SU-DHL-6 (cell line): ENCODE measurements at regions not wholly inside any gene's neighbourhood (a gene's known extent, or its start where the extent isn't known, plus 50 kb on each side); places are given as distances from the start of the nearest gene placed in this dataset.

Experiments
- H2AFZ ChIP-seq: fragments of 200-600 bp; sonication (generic); 2 replicates; pipeline ENCODE4 v1.6.1; 2014; ENCODE audit warnings: low read depth, mild to moderate bottlenecking, moderate library complexity, mixed read lengths, antibody characterized with exemption, low read length; ENCODE audit not compliant: severe bottlenecking
- H3F3A ChIP-seq: fragments of 200-600 bp; shearing (Covaris generic); 2 replicates; pipeline ENCODE4 v1.6.0; 2016; ENCODE audit warnings: antibody characterized with exemption, mild to moderate bottlenecking; ENCODE audit not compliant: insufficient read depth
- H3K27ac ChIP-seq: fragments of 200-600 bp; sonication (generic); 2 replicates; pipeline ENCODE4 v1.5.1; 2016; ENCODE audit warnings: low read depth, mild to moderate bottlenecking, low read length, moderate library complexity, mixed read lengths
- H3K27me3 ChIP-seq: fragments of 200-600 bp; sonication (generic), shearing (Covaris generic); 2 replicates; pipeline ENCODE4 v1.6.0; 2014; ENCODE audit warnings: mild to moderate bottlenecking, low read length
- H3K36me3 ChIP-seq: fragments of 200-600 bp; sonication (generic); 2 replicates; pipeline ENCODE4 v1.6.1; 2014; ENCODE audit warnings: mild to moderate bottlenecking, low read length, mixed read lengths
- H3K4me2 ChIP-seq: fragments of 300-600, 200-600 bp; shearing (Covaris generic), sonication (generic); 2 replicates; pipeline ENCODE4 v1.6.0; 2014; ENCODE audit warnings: low read length, low read depth, mild to moderate bottlenecking; ENCODE audit not compliant: poor library complexity, severe bottlenecking
- H3K4me3 ChIP-seq: fragments of 200-600 bp; sonication (generic); 2 replicates; pipeline ENCODE4 v1.5.1; 2014; ENCODE audit warnings: antibody characterized with exemption, low read length, mild to moderate bottlenecking, mixed read lengths; ENCODE audit not compliant: insufficient read depth, poor library complexity, severe bottlenecking
- H3K79me2 ChIP-seq: fragments of 200-600 bp; sonication (generic); 2 replicates; pipeline ENCODE4 v1.6.1; 2014; ENCODE audit warnings: mild to moderate bottlenecking, low read length, moderate library complexity; ENCODE audit not compliant: insufficient read depth
- H3K9ac ChIP-seq: fragments of 200-600 bp; sonication (generic); 2 replicates; pipeline ENCODE4 v1.7.0; 2014; ENCODE audit warnings: mild to moderate bottlenecking, low read length
- H3K9me2 ChIP-seq: fragments of 200-600 bp; sonication (generic); replicated peaks from 2 replicates; pipeline ENCODE4 v1.6.1; 2014; ENCODE audit warnings: low read length; ENCODE audit not compliant: insufficient read depth
- H3K9me3 ChIP-seq: fragments of 200-600 bp; sonication (generic); 2 replicates; pipeline ENCODE4 v1.6.1; 2014; ENCODE audit warnings: low read length, mixed read lengths; ENCODE audit not compliant: insufficient read depth
- H4K20me1 ChIP-seq: fragments of 200-600 bp; sonication (generic); 2 replicates; pipeline ENCODE4 v1.6.1; 2014; ENCODE audit warnings: low read depth, mild to moderate bottlenecking, antibody characterized with exemption, low read length, moderate library complexity, mixed read lengths
- EZH2phosphoT487 ChIP-seq: fragments of 200-600 bp; sonication (generic), shearing (Covaris generic); conservative IDR thresholded peaks from 2 replicates; pipeline ENCODE4 v1.6.1; 2018; ENCODE audit warnings: mild to moderate bottlenecking, antibody characterized with exemption, low read length, moderate library complexity, mixed read lengths
- TF ChIP-seq, protein P1 (sequence below): fragments of 200-600 bp; sonication (generic); IDR thresholded peaks from one replicate; pipeline ENCODE4 v1.5.1; 2017; ENCODE audit warnings: antibody characterized with exemption, mild to moderate bottlenecking, low read length, moderate library complexity; ENCODE audit not compliant: insufficient read depth, poor library complexity, severe bottlenecking

DNA sequence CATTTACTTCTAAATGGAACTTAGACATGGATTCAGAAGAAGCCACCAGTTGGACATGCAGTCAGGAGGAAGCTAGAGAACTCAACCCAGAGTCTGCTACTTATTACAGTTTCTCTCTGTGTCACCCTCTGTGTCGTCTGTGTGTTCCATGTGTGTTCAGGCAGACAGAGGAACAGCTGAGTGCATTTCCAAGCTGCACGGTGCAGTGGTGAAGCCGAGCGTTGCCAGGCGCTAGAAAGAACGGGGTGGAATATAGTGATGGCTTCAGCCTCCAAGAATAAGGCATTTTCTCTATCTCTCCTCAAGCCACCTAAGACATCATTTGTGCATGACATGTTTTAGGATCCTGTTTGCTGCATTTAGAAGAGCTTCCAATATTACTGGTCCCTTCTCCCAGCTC is 101.1 kb upstream of the CCL2 start:
- Histone ChIP-seq H3K79me2 (no peaks in the 10 kb centered on the region), H3K4me3 (no peak overlapping the region)
- TF ChIP-seq, protein P1, sequence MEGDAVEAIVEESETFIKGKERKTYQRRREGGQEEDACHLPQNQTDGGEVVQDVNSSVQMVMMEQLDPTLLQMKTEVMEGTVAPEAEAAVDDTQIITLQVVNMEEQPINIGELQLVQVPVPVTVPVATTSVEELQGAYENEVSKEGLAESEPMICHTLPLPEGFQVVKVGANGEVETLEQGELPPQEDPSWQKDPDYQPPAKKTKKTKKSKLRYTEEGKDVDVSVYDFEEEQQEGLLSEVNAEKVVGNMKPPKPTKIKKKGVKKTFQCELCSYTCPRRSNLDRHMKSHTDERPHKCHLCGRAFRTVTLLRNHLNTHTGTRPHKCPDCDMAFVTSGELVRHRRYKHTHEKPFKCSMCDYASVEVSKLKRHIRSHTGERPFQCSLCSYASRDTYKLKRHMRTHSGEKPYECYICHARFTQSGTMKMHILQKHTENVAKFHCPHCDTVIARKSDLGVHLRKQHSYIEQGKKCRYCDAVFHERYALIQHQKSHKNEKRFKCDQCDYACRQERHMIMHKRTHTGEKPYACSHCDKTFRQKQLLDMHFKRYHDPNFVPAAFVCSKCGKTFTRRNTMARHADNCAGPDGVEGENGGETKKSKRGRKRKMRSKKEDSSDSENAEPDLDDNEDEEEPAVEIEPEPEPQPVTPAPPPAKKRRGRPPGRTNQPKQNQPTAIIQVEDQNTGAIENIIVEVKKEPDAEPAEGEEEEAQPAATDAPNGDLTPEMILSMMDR = no peak
- no peak for TF ChIP-seq EZH2phosphoT487

GRCh38 chr17:34154961-34155730 is 99.9 kb upstream of the CCL2 start:
- Histone ChIP-seq H3K27ac (no peak overlapping the region), H2AFZ (no peak overlapping the region), H3K9ac (no peak overlapping the region), H3F3A (no peaks in the 10 kb centered on the region), H4K20me1 (no peaks in the 10 kb centered on the region), H3K9me2 (no peaks in the 10 kb centered on the region), H3K27me3 (no peaks in the 10 kb centered on the region), H3K9me3 (no peaks in the 10 kb centered on the region), H3K4me2 (no peak overlapping the region), H3K36me3 (no peaks in the 10 kb centered on the region), H3K4me3 (no peak overlapping the region), H3K79me2 (no peaks in the 10 kb centered on the region)
- no peak for TF ChIP-seq EZH2phosphoT487
- TF ChIP-seq, protein P1 = no peak

More for the DNA sequence above, 101.1 kb upstream of the CCL2 start:
- H3K9ac ChIP-seq = no peak overlapping the region
- no peaks in the 10 kb centered on the region for H3K27me3 ChIP-seq
- H3K4me2 ChIP-seq = no peak overlapping the region
- H4K20me1 ChIP-seq = no peaks in the 10 kb centered on the region
- H3F3A ChIP-seq = no peaks in the 10 kb centered on the region
- H2AFZ ChIP-seq = no peak overlapping the region
- no peaks in the 10 kb centered on the region for H3K9me3 ChIP-seq
- no peaks in the 10 kb centered on the region for H3K36me3 ChIP-seq
- H3K9me2 ChIP-seq = no peaks in the 10 kb centered on the region
- H3K27ac ChIP-seq = no peak overlapping the region

DNA sequence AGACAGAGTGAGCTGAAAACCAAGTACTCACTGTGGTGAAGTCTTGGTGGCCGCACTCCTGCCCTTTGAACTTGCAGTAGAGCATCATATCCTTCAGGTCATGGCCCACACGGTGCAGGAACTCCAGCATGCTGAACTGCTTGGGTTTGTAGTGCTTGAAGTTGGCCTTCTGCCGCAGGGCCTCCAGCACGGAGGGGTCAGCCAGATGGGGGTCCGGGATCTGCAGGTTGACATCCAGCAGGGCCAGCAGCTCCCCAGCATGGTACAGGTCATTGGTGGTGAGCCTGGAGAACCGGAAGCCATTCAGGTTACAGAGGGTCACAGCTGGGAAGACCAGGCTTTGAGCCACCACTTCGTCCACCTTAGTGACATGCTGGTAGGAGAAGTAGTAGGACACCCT is 99.1 kb upstream of the CCL2 start:
- no peak for TF ChIP-seq EZH2phosphoT487
- TF ChIP-seq, protein P1 = no peak
- Histone ChIP-seq H3K9ac (no peak overlapping the region), H3K27ac (no peak overlapping the region), H3K4me2 (no peak overlapping the region), H3K79me2 (no peaks in the 10 kb centered on the region), H3K9me2 (no peaks in the 10 kb centered on the region), H4K20me1 (no peaks in the 10 kb centered on the region), H3K4me3 (no peak overlapping the region), H3K27me3 (no peaks in the 10 kb centered on the region), H3F3A (no peaks in the 10 kb centered on the region), H3K9me3 (no peaks in the 10 kb centered on the region), H3K36me3 (no peaks in the 10 kb centered on the region), H2AFZ (no peak overlapping the region)
